ENCODE measurements at regions not wholly inside any gene's neighbourhood (a gene's known extent, or its start where the extent isn't known, plus 50 kb on each side); places are given as distances from the start of the nearest gene placed in this dataset.

- no peak for TF ChIP-seq CTCF (IDR thresholded peaks at IDR 0.05)
- TF ChIP-seq POLR2A (IDR thresholded peaks at IDR 0.05): no peak
- TF ChIP-seq POLR2AphosphoS5 (IDR thresholded peaks at IDR 0.05): no peak
These were observed 143.2 kb upstream of the ZNF536 start for GRCh38 chr19:30228835-30229524.
